SU-DHL-6 (cell line): ENCODE measurements at regions not wholly inside any gene's neighbourhood (a gene's known extent, or its start where the extent isn't known, plus 50 kb on each side); places are given as distances from the start of the nearest gene placed in this dataset.

Source experiments
- H2AFZ ChIP-seq: fragments of 200-600 bp; sonication (generic); 2 replicates; pipeline ENCODE4 v1.6.1; 2014; ENCODE audit warnings: low read depth, mild to moderate bottlenecking, moderate library complexity, mixed read lengths, antibody characterized with exemption, low read length; ENCODE audit not compliant: severe bottlenecking
- H3F3A ChIP-seq: fragments of 200-600 bp; shearing (Covaris generic); 2 replicates; pipeline ENCODE4 v1.6.0; 2016; ENCODE audit warnings: antibody characterized with exemption, mild to moderate bottlenecking; ENCODE audit not compliant: insufficient read depth
- H3K27ac ChIP-seq: fragments of 200-600 bp; sonication (generic); 2 replicates; pipeline ENCODE4 v1.5.1; 2016; ENCODE audit warnings: low read depth, mild to moderate bottlenecking, low read length, moderate library complexity, mixed read lengths
- H3K27me3 ChIP-seq: fragments of 200-600 bp; sonication (generic), shearing (Covaris generic); 2 replicates; pipeline ENCODE4 v1.6.0; 2014; ENCODE audit warnings: mild to moderate bottlenecking, low read length
- H3K36me3 ChIP-seq: fragments of 200-600 bp; sonication (generic); 2 replicates; pipeline ENCODE4 v1.6.1; 2014; ENCODE audit warnings: mild to moderate bottlenecking, low read length, mixed read lengths
- H3K4me2 ChIP-seq: fragments of 300-600, 200-600 bp; shearing (Covaris generic), sonication (generic); 2 replicates; pipeline ENCODE4 v1.6.0; 2014; ENCODE audit warnings: low read length, low read depth, mild to moderate bottlenecking; ENCODE audit not compliant: poor library complexity, severe bottlenecking
- H3K4me3 ChIP-seq: fragments of 200-600 bp; sonication (generic); 2 replicates; pipeline ENCODE4 v1.5.1; 2014; ENCODE audit warnings: antibody characterized with exemption, low read length, mild to moderate bottlenecking, mixed read lengths; ENCODE audit not compliant: insufficient read depth, poor library complexity, severe bottlenecking
- H3K79me2 ChIP-seq: fragments of 200-600 bp; sonication (generic); 2 replicates; pipeline ENCODE4 v1.6.1; 2014; ENCODE audit warnings: mild to moderate bottlenecking, low read length, moderate library complexity; ENCODE audit not compliant: insufficient read depth
- H3K9ac ChIP-seq: fragments of 200-600 bp; sonication (generic); 2 replicates; pipeline ENCODE4 v1.7.0; 2014; ENCODE audit warnings: mild to moderate bottlenecking, low read length
- H3K9me2 ChIP-seq: fragments of 200-600 bp; sonication (generic); replicated peaks from 2 replicates; pipeline ENCODE4 v1.6.1; 2014; ENCODE audit warnings: low read length; ENCODE audit not compliant: insufficient read depth
- H3K9me3 ChIP-seq: fragments of 200-600 bp; sonication (generic); 2 replicates; pipeline ENCODE4 v1.6.1; 2014; ENCODE audit warnings: low read length, mixed read lengths; ENCODE audit not compliant: insufficient read depth
- H4K20me1 ChIP-seq: fragments of 200-600 bp; sonication (generic); 2 replicates; pipeline ENCODE4 v1.6.1; 2014; ENCODE audit warnings: low read depth, mild to moderate bottlenecking, antibody characterized with exemption, low read length, moderate library complexity, mixed read lengths
- EZH2phosphoT487 ChIP-seq: fragments of 200-600 bp; sonication (generic), shearing (Covaris generic); conservative IDR thresholded peaks from 2 replicates; pipeline ENCODE4 v1.6.1; 2018; ENCODE audit warnings: mild to moderate bottlenecking, antibody characterized with exemption, low read length, moderate library complexity, mixed read lengths
- TF ChIP-seq, protein P1 (sequence below): fragments of 200-600 bp; sonication (generic); IDR thresholded peaks from one replicate; pipeline ENCODE4 v1.5.1; 2017; ENCODE audit warnings: antibody characterized with exemption, mild to moderate bottlenecking, low read length, moderate library complexity; ENCODE audit not compliant: insufficient read depth, poor library complexity, severe bottlenecking

- Histone ChIP-seq H3K4me2 (no peak overlapping the region), H3F3A (no peaks in the 10 kb centered on the region), H2AFZ (no peak overlapping the region), H4K20me1 (no peaks in the 10 kb centered on the region), H3K9me2 (no peaks in the 10 kb centered on the region; the same call in 1 of the 2 replicates), H3K27ac (no peak overlapping the region), H3K27me3 (no peaks in the 10 kb centered on the region), H3K9me3 (no peaks in the 10 kb centered on the region), H3K79me2 (no peaks in the 10 kb centered on the region), H3K36me3 (no peaks in the 10 kb centered on the region), H3K4me3 (no peak overlapping the region), H3K9ac (no peak overlapping the region)
- TF ChIP-seq, protein P1, sequence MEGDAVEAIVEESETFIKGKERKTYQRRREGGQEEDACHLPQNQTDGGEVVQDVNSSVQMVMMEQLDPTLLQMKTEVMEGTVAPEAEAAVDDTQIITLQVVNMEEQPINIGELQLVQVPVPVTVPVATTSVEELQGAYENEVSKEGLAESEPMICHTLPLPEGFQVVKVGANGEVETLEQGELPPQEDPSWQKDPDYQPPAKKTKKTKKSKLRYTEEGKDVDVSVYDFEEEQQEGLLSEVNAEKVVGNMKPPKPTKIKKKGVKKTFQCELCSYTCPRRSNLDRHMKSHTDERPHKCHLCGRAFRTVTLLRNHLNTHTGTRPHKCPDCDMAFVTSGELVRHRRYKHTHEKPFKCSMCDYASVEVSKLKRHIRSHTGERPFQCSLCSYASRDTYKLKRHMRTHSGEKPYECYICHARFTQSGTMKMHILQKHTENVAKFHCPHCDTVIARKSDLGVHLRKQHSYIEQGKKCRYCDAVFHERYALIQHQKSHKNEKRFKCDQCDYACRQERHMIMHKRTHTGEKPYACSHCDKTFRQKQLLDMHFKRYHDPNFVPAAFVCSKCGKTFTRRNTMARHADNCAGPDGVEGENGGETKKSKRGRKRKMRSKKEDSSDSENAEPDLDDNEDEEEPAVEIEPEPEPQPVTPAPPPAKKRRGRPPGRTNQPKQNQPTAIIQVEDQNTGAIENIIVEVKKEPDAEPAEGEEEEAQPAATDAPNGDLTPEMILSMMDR = no peak
- no peak for TF ChIP-seq EZH2phosphoT487
These were observed 465.9 kb downstream of the TUSC1 start for GRCh38 chr9:25212361-25212760.

DNA sequence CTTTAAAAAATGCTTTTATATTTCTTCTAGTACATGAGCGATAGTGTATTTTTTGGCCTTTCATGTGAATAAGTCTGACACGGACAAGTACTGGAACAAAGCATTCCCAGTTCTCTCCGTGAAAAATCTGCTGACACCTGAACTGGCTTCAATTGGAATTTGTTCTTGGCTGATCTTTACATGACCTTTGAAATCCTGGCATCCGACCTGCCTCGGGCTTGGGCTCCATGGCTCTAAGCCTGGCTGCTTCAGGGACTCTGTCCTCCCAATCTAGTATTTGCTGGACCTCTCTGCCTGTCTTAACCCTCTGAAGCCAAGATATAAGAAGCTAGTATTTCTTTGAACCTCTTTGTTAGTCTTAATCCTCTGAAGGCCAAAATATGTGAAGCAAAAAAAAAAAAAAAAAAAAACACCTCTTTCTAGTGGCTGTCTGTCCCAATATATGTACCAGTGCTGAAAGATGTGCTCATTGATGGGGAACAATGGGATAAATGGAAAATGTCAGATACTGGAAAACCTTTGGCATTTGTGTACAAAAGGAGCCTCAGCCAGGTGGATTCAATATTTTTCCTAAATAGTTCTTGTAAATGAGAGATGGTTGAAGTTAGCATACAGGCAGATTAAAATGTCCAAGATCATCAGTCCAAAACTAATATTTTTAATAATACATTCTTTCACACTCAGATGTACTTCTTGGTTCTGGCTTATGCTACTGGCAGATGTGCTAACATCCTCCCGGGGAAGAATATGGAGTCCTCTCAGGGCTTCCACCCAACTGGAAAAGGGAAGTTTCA is 470.6 kb downstream of the TUSC1 start:
- H3K27me3 ChIP-seq = no peaks in the 10 kb centered on the region
- no peaks in the 10 kb centered on the region for H4K20me1 ChIP-seq
- no peak overlapping the region for H3K4me2 ChIP-seq
- H2AFZ ChIP-seq = no peak overlapping the region
- no peaks in the 10 kb centered on the region for H3K36me3 ChIP-seq
- no peaks in the 10 kb centered on the region for H3K79me2 ChIP-seq
- H3K4me3 ChIP-seq = no peak overlapping the region
- H3K9me2 ChIP-seq = no peaks in the 10 kb centered on the region
- no peaks in the 10 kb centered on the region for H3K9me3 ChIP-seq
- H3K9ac ChIP-seq = no peak overlapping the region
- no peak overlapping the region for H3K27ac ChIP-seq
- no peak for TF ChIP-seq EZH2phosphoT487
- TF ChIP-seq, protein P1 = no peak
- H3F3A ChIP-seq = no peaks in the 10 kb centered on the region

- Histone ChIP-seq H4K20me1 (no peaks in the 10 kb centered on the region), H2AFZ (no peak overlapping the region), H3K36me3 (no peaks in the 10 kb centered on the region), H3K4me2 (no peak overlapping the region), H3K4me3 (no peak overlapping the region), H3K79me2 (no peaks in the 10 kb centered on the region), H3K27ac (no peak overlapping the region), H3K9ac (no peak overlapping the region), H3K9me2 (no peaks in the 10 kb centered on the region), H3K27me3 (no peaks in the 10 kb centered on the region), H3F3A (no peaks in the 10 kb centered on the region), H3K9me3 (no peaks in the 10 kb centered on the region)
- TF ChIP-seq EZH2phosphoT487 = no peak
- TF ChIP-seq, protein P1 = no peak
These were observed 472.2 kb downstream of the TUSC1 start for GRCh38 chr9:25206027-25206426.
